RKO (cell line): ENCODE measurements at regions not wholly inside any gene's neighbourhood (a gene's known extent, or its start where the extent isn't known, plus 50 kb on each side); places are given as distances from the start of the nearest gene placed in this dataset.

ENCODE experiments used
- DNase-seq: peaks from one replicate; pipeline ENCODE4 v3.0.0-alpha.2; 2016; ENCODE audit warnings: low spot score

GRCh38 chr16:79265196-79265595 lies 335.3 kb downstream of the MAF start:
- no peak for DNase-seq

- no peak for DNase-seq
Measured at GRCh38 chr16:79264237-79265109, 336.1 kb downstream of the MAF start.

- no peak for DNase-seq
Measured at GRCh38 chr16:79263425-79263824, 337.1 kb downstream of the MAF start.
